Endothelial cell of umbilical vein (primary cell): ENCODE measurements at regions not wholly inside any gene's neighbourhood (a gene's known extent, or its start where the extent isn't known, plus 50 kb on each side); places are given as distances from the start of the nearest gene placed in this dataset.

Experiments used
- BruUV-seq: library from RNA; stranded (reverse); fragments of 400-500 nt; replicated peaks from 2 replicates; lab custom pipeline; 2021; lab: Mats Ljungman, UMichigan
- CTCF ChIA-PET: fragments of 300-600, 350-600 bp; sonication (Branson Sonifier 250); formaldehyde crosslinking; loops from one replicate; lab custom pipeline; 2021; ENCODE audit warnings: antibody characterized with exemption, inconsistent platforms; lab: Charles Lee
- POLR2A ChIA-PET: fragments of 300-600, 350-600 bp; sonication (Branson Sonifier 250); formaldehyde crosslinking; loops from one replicate; lab custom pipeline; 2021; ENCODE audit warnings: antibody characterized with exemption, inconsistent platforms; lab: Charles Lee
- DNase-seq: peaks from one replicate; pipeline ENCODE4 v3.0.0-alpha.2; 2011; ENCODE audit warnings: low read depth, low spot score
- FAIRE-seq: peaks from 2 replicates; lab custom pipeline; 2011; peaks lifted over from hg19 to GRCh38; lab: Jason Lieb, UNC
- H2AFZ ChIP-seq: 2 replicates; pipeline ENCODE4 v1.6.0; 2012; ENCODE audit warnings: low read depth, low read length, control low read depth, inconsistent platforms
- H3K27ac ChIP-seq: 2 replicates; pipeline ENCODE4 v1.5.1; 2011; ENCODE audit warnings: low read depth, mild to moderate bottlenecking, control low read depth, low read length, moderate library complexity; ENCODE audit not compliant: insufficient read depth
- H3K27me3 ChIP-seq, 2 experiments: 2 replicates each; pipeline versions ENCODE4 v1.6.0 to v1.6.1; 2011; ENCODE audit warnings: low read length in 2 of 2, mixed read lengths in 1 of 2; ENCODE audit not compliant: control insufficient read depth in 2 of 2, insufficient read depth in 2 of 2
- H3K36me3 ChIP-seq, 2 experiments: 2 replicates in 1 of 2; 3 replicates in 1 of 2; pipeline ENCODE4 v1.5.1; 2011; ENCODE audit warnings: low read length in 2 of 2, mild to moderate bottlenecking in 1 of 2, moderate library complexity in 1 of 2; ENCODE audit not compliant: control insufficient read depth in 2 of 2, insufficient read depth in 2 of 2; ENCODE audit errors: extremely low read depth in 1 of 2
- H3K4me1 ChIP-seq: 3 replicates; pipeline ENCODE4 v1.5.1; 2011; ENCODE audit warnings: mild to moderate bottlenecking, low read length; ENCODE audit not compliant: control insufficient read depth, insufficient read depth; ENCODE audit errors: extremely low read depth
- H3K4me2 ChIP-seq: 2 replicates; pipeline ENCODE4 v1.6.1; 2011; ENCODE audit warnings: low read length, control low read depth, mixed read lengths; ENCODE audit not compliant: insufficient read depth
- H3K4me3 ChIP-seq, 3 experiments: fragments of 200-600 bp in 1 of 3; sonication (generic), shearing (Covaris generic) in 1 of 3; replicated peaks in 1 of 3; 2 replicates each; pipeline ENCODE4 v1.5.1; 2011 to 2016; ENCODE audit warnings: control low read depth in 3 of 3, low read length in 3 of 3, mild to moderate bottlenecking in 2 of 3, inconsistent platforms in 1 of 3, low read depth in 1 of 3, moderate library complexity in 1 of 3; ENCODE audit not compliant: insufficient read depth in 1 of 3
- H3K79me2 ChIP-seq: 2 replicates; pipeline ENCODE4 v1.6.0; 2012; ENCODE audit warnings: low read length, inconsistent platforms; ENCODE audit not compliant: control insufficient read depth, insufficient read depth
- H3K9ac ChIP-seq: replicated peaks from 2 replicates; pipeline ENCODE3; 2011; ENCODE audit warnings: low read length, control low read depth; ENCODE audit not compliant: insufficient read depth; ENCODE audit errors: extremely low read depth
- H3K9me1 ChIP-seq: replicated peaks from 3 replicates; pipeline ENCODE4 v1.6.0; 2011; ENCODE audit warnings: mild to moderate bottlenecking, low read length; ENCODE audit not compliant: control insufficient read depth, insufficient read depth; ENCODE audit errors: extremely low read depth
- H3K9me3 ChIP-seq: replicated peaks from 2 replicates; pipeline ENCODE4 v1.5.1; 2012; ENCODE audit warnings: low read length, inconsistent platforms; ENCODE audit not compliant: control insufficient read depth, insufficient read depth
- H4K20me1 ChIP-seq: replicated peaks from 2 replicates; pipeline ENCODE3; 2011; ENCODE audit warnings: mild to moderate bottlenecking, low read length; ENCODE audit not compliant: control insufficient read depth, insufficient read depth; ENCODE audit errors: extremely low read depth
- EZH2 ChIP-seq: IDR thresholded peaks from 2 replicates; pipeline ENCODE4 v1.6.1; 2012; ENCODE audit warnings: borderline replicate concordance, low read depth, mild to moderate bottlenecking, moderate library complexity, low read length, inconsistent platforms; ENCODE audit not compliant: severe bottlenecking
- FOS ChIP-seq: IDR thresholded peaks from 2 replicates; pipeline ENCODE4 v1.6.1; 2011; ENCODE audit warnings: mild to moderate bottlenecking, low read length, moderate library complexity, borderline replicate concordance; ENCODE audit not compliant: insufficient read depth
- GATA2 ChIP-seq: IDR thresholded peaks from 2 replicates; pipeline ENCODE4 v1.7.0; 2011; ENCODE audit warnings: low read depth, mild to moderate bottlenecking, moderate library complexity, mixed read lengths, low read length; ENCODE audit not compliant: insufficient read length, insufficient read depth
- JUN ChIP-seq: IDR thresholded peaks from 2 replicates; pipeline ENCODE4 v1.6.1; 2011; ENCODE audit warnings: borderline replicate concordance, low read depth; ENCODE audit not compliant: insufficient read length, insufficient read depth
- MYC ChIP-seq: IDR thresholded peaks from one replicate; pipeline ENCODE4 v1.6.1; 2011; ENCODE audit warnings: mild to moderate bottlenecking, low read depth, low read length
- POLR2A ChIP-seq: IDR thresholded peaks from 2 replicates; pipeline ENCODE4 v1.6.1; 2012; ENCODE audit warnings: low read depth, mild to moderate bottlenecking, control low read depth, low read length
- POLR2AphosphoS5 ChIP-seq: IDR thresholded peaks from 2 replicates; pipeline ENCODE4 v1.6.1; 2012; ENCODE audit warnings: low read depth, mild to moderate bottlenecking, control low read depth, low read length, moderate library complexity; ENCODE audit not compliant: insufficient read depth
- dilution Hi-C: fragments of 300-500 bp; cut with MboI; formaldehyde crosslinking; loops from one replicate; pipeline ENCODE4 v1.15.0; 2019; ENCODE audit warnings: low sequenced_read_pairs; ENCODE audit not compliant: extremely low pct_ligation_motif_present
- intact Hi-C: fragments of 100-400 bp; cut with micrococcal nuclease; formaldehyde crosslinking; loops from one replicate; pipeline ENCODE4 v1.10.0; 2022
- TF ChIP-seq, protein P1 (sequence below): IDR thresholded peaks from 2 replicates; pipeline ENCODE4 v1.6.1; 2011; ENCODE audit not compliant: insufficient read depth, insufficient read length
- TF ChIP-seq, protein P2 (sequence below), 2 donors: IDR thresholded peaks; 1 replicate in 1 of 2; 2 replicates in 1 of 2; pipeline ENCODE4 v1.5.1; 2011; ENCODE audit warnings: low read length in 2 of 2, mild to moderate bottlenecking in 2 of 2, moderate library complexity in 2 of 2, control low read depth in 1 of 2, inconsistent platforms in 1 of 2, low read depth in 1 of 2; ENCODE audit not compliant: insufficient read depth in 1 of 2; ENCODE audit errors: extremely low read depth in 1 of 2

DNA sequence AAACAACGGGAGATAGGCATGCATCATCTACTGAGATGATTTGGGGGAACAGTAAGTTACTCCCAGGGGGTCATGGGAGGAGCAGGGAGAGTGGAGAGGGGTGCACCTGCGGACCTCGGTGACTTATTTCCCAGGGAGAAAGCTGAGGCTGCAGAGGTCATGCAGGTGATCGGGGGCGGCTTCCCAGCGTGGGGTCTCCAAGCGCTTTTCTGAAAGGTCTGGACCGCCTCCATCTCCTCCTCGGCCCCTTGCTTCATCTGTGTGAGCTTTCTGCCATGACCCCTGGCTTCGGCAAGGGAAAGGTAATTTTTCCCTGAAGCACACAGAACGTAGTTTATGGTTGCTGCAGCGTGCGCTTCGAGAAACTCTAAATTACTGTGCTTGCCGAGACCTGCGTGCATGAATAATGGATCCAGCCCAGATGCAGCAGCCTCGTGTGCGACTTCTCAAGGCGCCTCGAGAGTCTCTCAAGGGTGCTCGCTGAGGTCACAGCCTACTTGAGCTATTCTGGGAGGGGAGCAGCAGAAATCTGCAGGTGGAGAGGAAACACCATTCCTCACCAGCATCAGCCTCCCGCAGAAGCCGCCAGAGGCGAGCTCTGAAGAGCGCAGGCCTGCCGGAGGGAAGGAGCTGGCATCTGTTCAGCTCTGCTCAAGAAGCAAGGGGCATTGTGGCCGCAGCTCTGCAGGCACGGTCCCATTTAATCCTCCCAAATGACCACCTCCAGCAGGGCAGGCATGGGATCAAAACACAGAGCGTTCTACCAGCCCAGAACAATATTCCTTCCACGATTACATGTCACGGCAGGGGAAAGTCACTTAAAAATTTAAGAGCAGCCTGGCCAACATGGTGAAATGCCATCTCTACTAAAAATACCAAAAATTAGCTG lies 308.4 kb upstream of the MYT1L start:
- Histone ChIP-seq H3K79me2 (no peaks in the 10 kb centered on the region), H2AFZ (no peak overlapping the region), H3K27me3 (no peaks in the 10 kb centered on the region), H3K36me3 (no peaks in the 10 kb centered on the region), H3K9me3 (peaks cover 10% of the 10 kb centered on the region), H3K9me1 (no peaks in the 10 kb centered on the region), H3K9ac (no peak overlapping the region), H3K27ac (no peak overlapping the region), H3K4me2 (no peak overlapping the region), H3K4me1 (no peaks in the 10 kb centered on the region), H4K20me1 (no peaks in the 10 kb centered on the region), H3K4me3 (no peak overlapping the region)
- FAIRE-seq (no peak), DNase-seq (no peak)
- POLR2A ChIA-PET, result no interaction called here
- dilution Hi-C loops, result no loop called here
- CTCF ChIA-PET, result no interaction called here
- intact Hi-C loops, result no loop called here
- TF ChIP-seq, protein P1, sequence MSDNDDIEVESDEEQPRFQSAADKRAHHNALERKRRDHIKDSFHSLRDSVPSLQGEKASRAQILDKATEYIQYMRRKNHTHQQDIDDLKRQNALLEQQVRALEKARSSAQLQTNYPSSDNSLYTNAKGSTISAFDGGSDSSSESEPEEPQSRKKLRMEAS, result no peak
- TF ChIP-seq GATA2 (no peak), FOS (no peak), MYC (no peak), JUN (no peak), EZH2 (no peak), POLR2AphosphoS5 (no peak), POLR2A (no peak)
- TF ChIP-seq, protein P2, sequence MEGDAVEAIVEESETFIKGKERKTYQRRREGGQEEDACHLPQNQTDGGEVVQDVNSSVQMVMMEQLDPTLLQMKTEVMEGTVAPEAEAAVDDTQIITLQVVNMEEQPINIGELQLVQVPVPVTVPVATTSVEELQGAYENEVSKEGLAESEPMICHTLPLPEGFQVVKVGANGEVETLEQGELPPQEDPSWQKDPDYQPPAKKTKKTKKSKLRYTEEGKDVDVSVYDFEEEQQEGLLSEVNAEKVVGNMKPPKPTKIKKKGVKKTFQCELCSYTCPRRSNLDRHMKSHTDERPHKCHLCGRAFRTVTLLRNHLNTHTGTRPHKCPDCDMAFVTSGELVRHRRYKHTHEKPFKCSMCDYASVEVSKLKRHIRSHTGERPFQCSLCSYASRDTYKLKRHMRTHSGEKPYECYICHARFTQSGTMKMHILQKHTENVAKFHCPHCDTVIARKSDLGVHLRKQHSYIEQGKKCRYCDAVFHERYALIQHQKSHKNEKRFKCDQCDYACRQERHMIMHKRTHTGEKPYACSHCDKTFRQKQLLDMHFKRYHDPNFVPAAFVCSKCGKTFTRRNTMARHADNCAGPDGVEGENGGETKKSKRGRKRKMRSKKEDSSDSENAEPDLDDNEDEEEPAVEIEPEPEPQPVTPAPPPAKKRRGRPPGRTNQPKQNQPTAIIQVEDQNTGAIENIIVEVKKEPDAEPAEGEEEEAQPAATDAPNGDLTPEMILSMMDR (IDR thresholded peaks at IDR 0.05; ENCODE audit: extremely low read depth in 1 of 2, insufficient read depth in 1 of 2, low read depth in 1 of 2, low read length in 2 of 2), result no peak
- BruUV-seq, result no TSS peak
